HG03108 (cell line): ENCODE measurements at regions not wholly inside any gene's neighbourhood (a gene's known extent, or its start where the extent isn't known, plus 50 kb on each side); places are given as distances from the start of the nearest gene placed in this dataset.
"Not testable (repeated sequence)": the region's sequence is repeated elsewhere in the genome, so short reads cannot be mapped to it uniquely, and the experiment has no call there.

Experiments used
- ATAC-seq: cut with Tn5 transposase; IDR thresholded peaks from one replicate; pipeline ENCODE4 v1.9.1; 2021; ENCODE audit warnings: moderate library complexity; ENCODE audit not compliant: unreplicated experiment

- ATAC-seq: no peak
Observed at GRCh38 chr5:154626876-154627557, 128.2 kb upstream of the LARP1 start.

- ATAC-seq: no peak
Observed at GRCh38 chr5:154625031-154625430, 130.1 kb upstream of the LARP1 start.

GRCh38 chr5:154624341-154624740 is 130.8 kb upstream of the LARP1 start:
- ATAC-seq: no peak

GRCh38 chr5:154620411-154620810 is 134.8 kb upstream of the LARP1 start:
- no peak for ATAC-seq

GRCh38 chr5:154618696-154619095 is 136.5 kb upstream of the LARP1 start:
- ATAC-seq: no peak

GRCh38 chr5:154614595-154614994 is 136.6 kb upstream of the HAND1 start:
- no peak for ATAC-seq

- no peak for ATAC-seq
Observed at GRCh38 chr5:154614125-154614524, 136.1 kb upstream of the HAND1 start.

GRCh38 chr5:154612666-154613065 is 134.6 kb upstream of the HAND1 start:
- ATAC-seq: no peak

GRCh38 chr5:154611341-154611767 is 133.3 kb upstream of the HAND1 start:
- no peak for ATAC-seq

GRCh38 chr5:154610321-154611154 is 132.5 kb upstream of the HAND1 start:
- ATAC-seq: peak; percentile 84

GRCh38 chr5:154609251-154609650 is 131.2 kb upstream of the HAND1 start:
- ATAC-seq: no peak

GRCh38 chr5:154608531-154609011 is 130.5 kb upstream of the HAND1 start:
- no peak for ATAC-seq

GRCh38 chr5:154607746-154608145 is 129.7 kb upstream of the HAND1 start:
- ATAC-seq: no peak

GRCh38 chr5:154606246-154606645 is 128.2 kb upstream of the HAND1 start:
- no peak for ATAC-seq

- no peak for ATAC-seq
Observed at GRCh38 chr5:154603953-154604679, 126.1 kb upstream of the HAND1 start.

GRCh38 chr5:154603485-154603884 is 125.5 kb upstream of the HAND1 start:
- no peak for ATAC-seq

GRCh38 chr5:154603011-154603410 is 125.0 kb upstream of the HAND1 start:
- no peak for ATAC-seq

- ATAC-seq: no peak
Observed at GRCh38 chr5:154601014-154601413, 123.0 kb upstream of the HAND1 start.

GRCh38 chr5:154598021-154598420 is 120.0 kb upstream of the HAND1 start:
- no peak for ATAC-seq

- not testable (repeated sequence) for ATAC-seq
Observed at GRCh38 chr5:154596844-154597243, 118.8 kb upstream of the HAND1 start.

- ATAC-seq: no peak
Observed at GRCh38 chr5:154595662-154596061, 117.6 kb upstream of the HAND1 start.
